ENCODE measurements at regions not wholly inside any gene's neighbourhood (a gene's known extent, or its start where the extent isn't known, plus 50 kb on each side); places are given as distances from the start of the nearest gene placed in this dataset.

- no peak overlapping the region for H3K4me3 ChIP-seq (ENCODE audit: low read length)
- no peak for DNase-seq (ENCODE audit: low read depth)
- no peak for TF ChIP-seq CTCF (conservative IDR thresholded peaks at IDR 0.05; ENCODE audit: low read depth, low read length)
Measured at GRCh38 chr1:4602462-4603294, 51.7 kb upstream of the AJAP1 start.

GRCh38 chr1:4603295-4604110 lies 50.9 kb upstream of the AJAP1 start:
- H3K4me3 ChIP-seq (ENCODE audit: low read length): no peak overlapping the region
- DNase-seq (ENCODE audit: low read depth): no peak
- TF ChIP-seq CTCF (conservative IDR thresholded peaks at IDR 0.05; ENCODE audit: low read depth, low read length): no peak
